ENCODE measurements at regions not wholly inside any gene's neighbourhood (a gene's known extent, or its start where the extent isn't known, plus 50 kb on each side); places are given as distances from the start of the nearest gene placed in this dataset.

- TF ChIP-seq CTCF (IDR thresholded peaks at IDR 0.05) (no peak), POLR2AphosphoS5 (IDR thresholded peaks at IDR 0.05; ENCODE audit: low read depth, low read length) (no peak)
These were observed 1513.6 kb downstream of the BRD1 start for GRCh38 chr22:48314073-48314472.

Data from Panc1 (cell line).